ENCODE measurements at regions not wholly inside any gene's neighbourhood (a gene's known extent, or its start where the extent isn't known, plus 50 kb on each side); places are given as distances from the start of the nearest gene placed in this dataset.

GRCh38 chr1:25145775-25146393, 86.4 kb downstream of the SYF2 start:
- intact Hi-C loops (cut with micrococcal nuclease) = no loop called here
- Mint-ChIP-seq H3K27me3 (peaks cover 43% of the 10 kb centered on the region), H3K9me3 (no peaks in the 10 kb centered on the region), H3K4me1 (peaks cover 2% of the 10 kb centered on the region), H3K36me3 (ENCODE audit: low read depth) (no peaks in the 10 kb centered on the region), H3K27ac (no peak overlapping the region), H3K4me3 (no peak overlapping the region)
- DNase-seq = no peak

DNA sequence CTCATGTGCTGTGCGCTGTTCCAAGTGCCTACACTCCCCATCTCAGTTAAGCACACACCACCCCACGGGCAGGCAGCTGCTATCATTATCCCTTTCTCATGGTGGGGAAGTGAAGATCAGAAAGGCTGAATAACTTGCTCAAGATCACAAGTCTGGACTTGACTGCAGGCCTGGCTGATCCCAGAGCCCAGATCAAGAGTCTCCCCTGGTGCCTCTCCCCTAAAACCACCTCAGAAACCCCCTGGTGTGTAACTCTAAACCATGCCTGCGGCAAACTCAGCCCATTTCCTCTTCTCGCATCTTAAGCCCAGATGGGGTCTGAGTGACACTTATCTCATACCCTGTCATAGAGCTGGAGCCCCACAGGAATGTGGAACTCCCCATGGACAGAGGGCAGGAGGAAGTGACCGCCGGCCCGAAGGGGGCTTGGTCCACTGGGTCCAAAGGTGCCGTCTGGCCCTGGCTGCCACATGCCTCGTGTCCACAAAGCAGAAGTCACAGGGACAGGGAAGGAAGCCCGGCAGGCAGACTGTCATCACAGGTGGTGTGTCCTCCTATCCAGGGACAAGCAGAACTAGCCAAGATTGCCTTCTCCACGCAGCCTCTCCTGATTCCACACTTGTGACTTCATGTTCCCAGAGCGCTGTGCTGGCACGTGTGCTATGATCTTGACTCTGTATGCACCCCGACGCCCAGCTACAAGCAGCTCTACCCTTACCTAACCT, 92.1 kb downstream of the SYF2 start:
- no peak for DNase-seq
- H3K4me1 Mint-ChIP-seq = peaks cover 2% of the 10 kb centered on the region
- intact Hi-C loops (cut with micrococcal nuclease) = no loop called here
- H3K9me3 Mint-ChIP-seq = no peaks in the 10 kb centered on the region
- peaks cover 46% of the 10 kb centered on the region for H3K27me3 Mint-ChIP-seq
- no peak overlapping the region for H3K4me3 Mint-ChIP-seq
- no peaks in the 10 kb centered on the region for H3K36me3 Mint-ChIP-seq (ENCODE audit: low read depth)
- H3K27ac Mint-ChIP-seq = no peak overlapping the region

GRCh38 chr1:25137521-25138395, 94.5 kb downstream of the SYF2 start:
- intact Hi-C loops (cut with micrococcal nuclease) = no loop called here
- Mint-ChIP-seq H3K4me3 (no peak overlapping the region), H3K27me3 (peaks cover 55% of the 10 kb centered on the region), H3K4me1 (peaks cover 2% of the 10 kb centered on the region), H3K9me3 (no peaks in the 10 kb centered on the region), H3K36me3 (ENCODE audit: low read depth) (no peaks in the 10 kb centered on the region), H3K27ac (no peak overlapping the region)
- no peak for DNase-seq

DNA sequence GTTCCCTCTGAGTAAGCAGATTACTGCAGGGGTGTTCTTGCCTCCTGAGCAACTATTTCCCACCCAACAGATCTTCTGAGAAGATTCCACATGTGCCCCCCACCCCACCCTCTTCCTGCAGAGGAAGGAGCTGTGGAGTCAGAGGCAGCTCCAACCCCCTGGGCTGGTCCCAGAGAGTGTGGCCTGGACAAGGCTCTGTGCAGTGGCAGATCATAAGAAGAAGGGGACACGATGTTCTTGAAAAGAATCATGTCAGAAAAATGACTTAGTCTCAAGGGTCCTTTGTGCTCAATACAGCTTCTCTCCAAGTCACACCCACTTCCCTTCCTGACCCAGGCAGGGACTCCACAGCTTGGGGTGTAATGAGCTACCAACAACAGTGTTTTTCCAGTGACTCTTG, 95.2 kb downstream of the SYF2 start:
- no peak for DNase-seq
- H3K4me1 Mint-ChIP-seq = peaks cover 2% of the 10 kb centered on the region
- H3K27me3 Mint-ChIP-seq = peaks cover 55% of the 10 kb centered on the region
- H3K36me3 Mint-ChIP-seq (ENCODE audit: low read depth) = no peaks in the 10 kb centered on the region
- no peaks in the 10 kb centered on the region for H3K9me3 Mint-ChIP-seq
- H3K4me3 Mint-ChIP-seq = no peak overlapping the region
- intact Hi-C loops (cut with micrococcal nuclease) = no loop called here
- H3K27ac Mint-ChIP-seq = no peak overlapping the region

- Mint-ChIP-seq H3K9me3 (no peaks in the 10 kb centered on the region), H3K27ac (no peak overlapping the region), H3K36me3 (ENCODE audit: low read depth) (no peaks in the 10 kb centered on the region), H3K27me3 (peaks cover 57% of the 10 kb centered on the region), H3K4me3 (no peak overlapping the region), H3K4me1 (peaks cover 2% of the 10 kb centered on the region)
- intact Hi-C loops (cut with micrococcal nuclease) = no loop called here
- no peak for DNase-seq
Measured at GRCh38 chr1:25135909-25136308, 96.4 kb downstream of the SYF2 start.

DNA sequence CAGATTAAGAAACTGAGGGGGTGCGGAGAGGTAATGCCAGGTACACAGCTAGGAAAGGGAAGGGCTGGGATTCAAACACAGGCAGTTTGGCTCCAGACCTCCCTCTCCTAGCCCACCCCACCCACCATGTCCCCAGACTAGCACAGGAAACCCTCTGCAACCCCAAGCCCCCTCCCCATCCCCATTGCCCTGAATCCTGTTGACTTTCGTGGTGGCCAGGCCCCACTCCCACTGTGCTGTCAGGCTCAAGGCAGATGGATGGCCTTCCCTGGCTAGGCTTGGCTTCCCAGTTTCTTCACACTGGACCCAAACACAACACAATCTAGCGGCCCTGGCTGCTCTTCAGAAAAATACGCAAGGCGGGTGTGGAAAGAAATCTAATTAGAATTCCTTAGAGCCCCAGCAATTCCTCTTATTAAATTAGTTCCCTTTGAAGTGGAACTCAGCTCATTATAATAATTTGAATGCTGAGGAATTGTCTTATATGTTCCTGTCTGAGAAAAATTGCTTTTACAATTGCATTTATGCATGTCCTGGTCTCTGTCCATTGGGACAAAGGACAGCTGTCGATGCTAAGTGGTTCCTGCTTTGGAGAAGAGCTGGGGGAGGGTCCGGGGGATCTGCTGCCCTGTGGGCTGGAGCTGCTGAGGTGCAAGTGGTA, 97.4 kb downstream of the SYF2 start:
- Mint-ChIP-seq H3K27me3 (peaks cover 54% of the 10 kb centered on the region), H3K9me3 (no peaks in the 10 kb centered on the region), H3K4me1 (peaks cover 2% of the 10 kb centered on the region), H3K4me3 (no peak overlapping the region), H3K27ac (no peak overlapping the region), H3K36me3 (ENCODE audit: low read depth) (no peaks in the 10 kb centered on the region)
- intact Hi-C loops (cut with micrococcal nuclease) = no loop called here
- DNase-seq = no peak

GRCh38 chr1:25134307-25134706, 98.0 kb downstream of the SYF2 start:
- Mint-ChIP-seq H3K9me3 (no peaks in the 10 kb centered on the region), H3K4me3 (no peak overlapping the region), H3K4me1 (peaks cover 2% of the 10 kb centered on the region), H3K27ac (no peak overlapping the region), H3K27me3 (peaks cover 51% of the 10 kb centered on the region), H3K36me3 (ENCODE audit: low read depth) (no peaks in the 10 kb centered on the region)
- intact Hi-C loops (cut with micrococcal nuclease) = no loop called here
- no peak for DNase-seq

DNA sequence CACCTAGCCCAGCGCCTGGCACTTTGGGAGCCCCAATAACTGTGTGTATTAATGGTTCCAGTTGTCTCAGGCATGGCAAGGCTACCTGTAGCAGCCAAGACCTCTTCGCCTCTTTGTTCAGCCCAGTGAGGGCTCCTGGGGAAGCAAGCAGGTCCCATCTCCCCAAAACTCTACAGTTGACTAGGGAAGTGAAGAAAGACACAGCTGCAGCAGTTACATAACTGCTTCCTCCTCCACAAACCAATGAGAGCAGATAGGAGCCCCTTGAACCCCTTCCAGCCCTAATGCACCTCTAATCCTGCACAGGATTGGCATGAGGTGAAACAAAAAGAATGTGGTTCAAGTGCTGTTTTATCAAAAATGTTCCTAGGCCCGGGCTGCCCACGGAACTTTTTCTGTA, 100.5 kb downstream of the SYF2 start:
- no peak for DNase-seq
- no peak overlapping the region for H3K27ac Mint-ChIP-seq
- H3K27me3 Mint-ChIP-seq = peaks cover 36% of the 10 kb centered on the region
- intact Hi-C loops (cut with micrococcal nuclease) = no loop called here
- no peak overlapping the region for H3K4me3 Mint-ChIP-seq
- H3K9me3 Mint-ChIP-seq = no peaks in the 10 kb centered on the region
- H3K4me1 Mint-ChIP-seq = no peaks in the 10 kb centered on the region
- no peaks in the 10 kb centered on the region for H3K36me3 Mint-ChIP-seq (ENCODE audit: low read depth)

DNA sequence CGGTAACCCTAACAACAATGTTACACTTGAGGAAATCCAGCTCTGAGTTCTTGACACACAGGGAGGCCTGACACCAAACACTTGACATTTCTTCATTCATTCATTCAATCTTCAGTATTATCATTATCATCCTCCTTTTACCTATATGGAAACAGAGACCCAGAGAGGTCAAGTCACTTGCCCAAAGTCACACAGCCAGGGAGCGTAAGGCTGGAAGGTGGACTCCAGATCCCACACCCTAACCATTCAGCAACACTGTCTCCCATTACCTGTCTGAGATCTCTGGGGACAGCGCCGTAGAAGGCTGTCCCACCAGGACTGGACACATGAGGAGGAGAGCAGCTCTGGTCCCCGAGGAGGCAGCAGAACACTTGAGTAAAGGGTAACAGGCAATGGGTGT, 101.4 kb downstream of the SYF2 start:
- DNase-seq = no peak
- no peaks in the 10 kb centered on the region for H3K36me3 Mint-ChIP-seq (ENCODE audit: low read depth)
- no peak overlapping the region for H3K4me3 Mint-ChIP-seq
- peaks cover 33% of the 10 kb centered on the region for H3K27me3 Mint-ChIP-seq
- H3K27ac Mint-ChIP-seq = no peak overlapping the region
- intact Hi-C loops (cut with micrococcal nuclease) = no loop called here
- H3K4me1 Mint-ChIP-seq = no peaks in the 10 kb centered on the region
- no peaks in the 10 kb centered on the region for H3K9me3 Mint-ChIP-seq

GRCh38 chr1:25129380-25129779, 102.9 kb downstream of the SYF2 start:
- peaks cover 36% of the 10 kb centered on the region for H3K27me3 Mint-ChIP-seq
- no peaks in the 10 kb centered on the region for H3K36me3 Mint-ChIP-seq (ENCODE audit: low read depth)
- no peak overlapping the region for H3K27ac Mint-ChIP-seq
- no peaks in the 10 kb centered on the region for H3K4me1 Mint-ChIP-seq
- H3K9me3 Mint-ChIP-seq = no peaks in the 10 kb centered on the region
- no peak overlapping the region for H3K4me3 Mint-ChIP-seq
- no peak for DNase-seq
- intact Hi-C loops (cut with micrococcal nuclease) = no loop called here

- H3K4me3 Mint-ChIP-seq = no peak overlapping the region
- no peak overlapping the region for H3K27ac Mint-ChIP-seq
- DNase-seq = no peak
- no peaks in the 10 kb centered on the region for H3K9me3 Mint-ChIP-seq
- H3K27me3 Mint-ChIP-seq = peaks cover 27% of the 10 kb centered on the region
- intact Hi-C loops (cut with micrococcal nuclease) = no loop called here
- no peaks in the 10 kb centered on the region for H3K4me1 Mint-ChIP-seq
- no peaks in the 10 kb centered on the region for H3K36me3 Mint-ChIP-seq (ENCODE audit: low read depth)
Measured at GRCh38 chr1:25128121-25128621, 104.1 kb downstream of the SYF2 start.

GRCh38 chr1:25126562-25126961, 105.7 kb downstream of the SYF2 start:
- intact Hi-C loops (cut with micrococcal nuclease) = no loop called here
- H3K4me1 Mint-ChIP-seq = no peaks in the 10 kb centered on the region
- H3K36me3 Mint-ChIP-seq (ENCODE audit: low read depth) = no peaks in the 10 kb centered on the region
- no peak for DNase-seq
- peaks cover 14% of the 10 kb centered on the region for H3K27me3 Mint-ChIP-seq
- H3K9me3 Mint-ChIP-seq = no peaks in the 10 kb centered on the region
- no peak overlapping the region for H3K4me3 Mint-ChIP-seq
- H3K27ac Mint-ChIP-seq = no peak overlapping the region

- Mint-ChIP-seq H3K9me3 (no peaks in the 10 kb centered on the region), H3K27me3 (peaks cover 5% of the 10 kb centered on the region), H3K27ac (no peak overlapping the region), H3K4me3 (no peak overlapping the region), H3K4me1 (peaks cover 17% of the 10 kb centered on the region), H3K36me3 (ENCODE audit: low read depth) (no peaks in the 10 kb centered on the region)
- no peak for DNase-seq
- intact Hi-C loops (cut with micrococcal nuclease) = no loop called here
Measured at GRCh38 chr1:25123551-25123950, 108.8 kb downstream of the SYF2 start.

DNA sequence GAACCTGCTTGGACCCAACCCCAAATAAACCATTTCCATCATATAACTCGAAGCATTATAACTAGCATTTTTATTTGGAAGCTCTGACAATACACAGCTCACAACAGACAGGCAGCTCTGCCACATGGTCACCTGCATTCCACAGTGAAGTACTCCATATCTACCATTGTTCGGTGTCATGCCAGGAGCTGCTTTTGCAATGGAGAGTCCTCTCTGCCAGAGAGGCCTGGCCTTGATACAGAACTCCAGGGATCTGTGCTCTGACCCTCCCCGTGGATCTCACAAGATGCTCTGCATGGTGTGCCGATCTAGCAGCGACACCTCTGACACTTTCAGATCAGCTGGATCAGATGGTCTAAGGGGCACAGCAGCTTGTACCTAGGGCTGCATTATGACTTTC, 109.6 kb downstream of the SYF2 start:
- intact Hi-C loops (cut with micrococcal nuclease) = no loop called here
- no peak overlapping the region for H3K4me3 Mint-ChIP-seq
- no peak for DNase-seq
- no peaks in the 10 kb centered on the region for H3K9me3 Mint-ChIP-seq
- no peaks in the 10 kb centered on the region for H3K36me3 Mint-ChIP-seq (ENCODE audit: low read depth)
- H3K27ac Mint-ChIP-seq = no peak overlapping the region
- peaks cover 21% of the 10 kb centered on the region for H3K4me1 Mint-ChIP-seq
- peaks cover 5% of the 10 kb centered on the region for H3K27me3 Mint-ChIP-seq

Data from activated CD4-positive, alpha-beta T cell treated with anti-CD3 and anti-CD28 coated beads, Interleukin-2, amount 10 ng/mL, durations not matched to agents 24 days and 14 days (primary cell).